HG03045 (cell line): ENCODE measurements at regions not wholly inside any gene's neighbourhood (a gene's known extent, or its start where the extent isn't known, plus 50 kb on each side); places are given as distances from the start of the nearest gene placed in this dataset.
"Not testable (repeated sequence)": the region's sequence is repeated elsewhere in the genome, so short reads cannot be mapped to it uniquely, and the experiment has no call there.

ENCODE experiments used
- ATAC-seq: cut with Tn5 transposase; IDR thresholded peaks from one replicate; pipeline ENCODE4 v1.9.1; 2021; ENCODE audit warnings: mild to moderate bottlenecking, moderate library complexity; ENCODE audit not compliant: unreplicated experiment

DNA sequence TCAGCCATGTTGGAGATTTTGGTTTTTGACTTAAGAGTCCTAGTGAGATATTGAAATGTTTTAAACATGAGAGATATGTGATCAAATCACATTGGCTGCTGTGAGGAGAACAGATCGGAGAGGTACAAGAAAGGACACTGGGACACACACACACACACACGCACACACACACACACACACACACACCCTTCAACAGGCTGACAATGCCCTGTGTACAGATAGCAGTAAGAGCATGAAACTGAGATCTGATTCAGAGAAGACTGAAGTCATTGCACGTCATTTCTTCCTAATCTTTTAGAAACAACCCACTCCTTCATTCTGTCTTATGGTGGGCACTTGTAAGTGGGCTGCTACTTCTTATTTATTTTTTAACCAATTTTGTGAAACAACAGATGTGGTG is 200.5 kb upstream of the E2F8 start:
- no peak for ATAC-seq

DNA sequence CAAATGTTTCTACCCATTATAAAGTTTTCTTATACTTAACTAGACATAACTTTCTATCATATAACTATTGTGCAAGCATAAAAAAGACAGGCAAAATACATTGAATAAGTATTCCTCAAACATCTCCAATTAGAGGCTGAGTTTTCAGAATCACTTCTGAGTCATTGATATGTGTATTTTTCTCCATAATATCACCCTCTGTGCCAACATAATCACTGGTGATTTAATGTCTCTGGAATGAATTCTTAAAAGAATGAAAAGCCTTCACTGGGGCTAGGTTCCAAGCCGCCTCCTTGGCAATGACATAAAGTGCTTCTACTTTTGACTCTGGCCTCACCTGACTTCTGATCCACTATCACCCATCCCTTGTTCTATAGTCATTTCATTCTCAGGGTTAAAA is 197.0 kb upstream of the E2F8 start:
- ATAC-seq: no peak

DNA sequence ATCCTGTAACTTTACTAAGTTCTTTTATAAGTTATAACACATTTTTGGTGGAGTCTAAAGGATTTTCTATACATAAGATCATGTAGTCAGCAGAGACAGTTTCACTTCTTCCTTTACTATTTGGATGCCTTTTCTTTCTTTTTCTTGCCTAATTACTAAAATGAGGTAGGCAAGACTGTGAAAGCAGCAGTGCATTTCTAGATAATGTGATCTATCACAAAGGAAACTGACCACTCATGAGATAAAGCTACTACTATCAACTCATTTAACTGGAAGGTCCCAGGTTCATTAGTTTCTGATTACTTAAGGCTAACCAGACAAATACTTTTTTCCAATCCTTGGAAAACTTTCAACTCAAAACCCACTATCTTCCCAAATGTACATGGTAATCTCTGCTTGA is 196.2 kb upstream of the E2F8 start:
- ATAC-seq: no peak

DNA sequence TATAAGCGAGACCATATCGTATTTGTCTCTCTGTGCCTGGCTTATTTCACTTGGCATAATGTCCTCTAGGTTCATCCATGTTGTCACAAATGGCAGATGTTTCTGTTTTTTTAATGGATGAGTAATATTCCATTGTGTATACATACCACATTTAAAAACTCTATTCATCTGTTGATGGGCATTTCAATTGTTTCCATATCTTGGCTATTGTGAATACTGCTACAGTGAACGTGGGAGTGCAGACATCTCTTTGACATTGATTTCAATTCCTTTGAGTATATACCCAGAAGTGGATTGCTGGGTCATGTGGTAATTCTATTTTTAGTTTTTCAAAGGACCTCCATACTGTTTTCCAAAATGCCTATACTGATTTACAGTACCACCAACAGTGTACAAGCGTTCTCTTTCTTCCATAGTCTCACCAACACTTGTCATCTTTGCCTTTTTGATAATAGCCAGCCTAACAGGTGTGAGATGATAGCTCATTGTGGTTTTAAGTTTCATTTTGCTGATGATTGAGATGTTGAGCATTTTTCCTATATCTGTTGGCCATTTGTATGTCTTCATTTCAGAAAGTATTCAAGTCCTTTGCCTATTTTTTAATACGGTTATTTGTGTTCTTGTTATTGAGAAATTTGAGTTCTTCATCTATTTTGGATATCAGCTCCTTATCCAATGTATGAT is 194.7 kb upstream of the E2F8 start:
- ATAC-seq: no peak

DNA sequence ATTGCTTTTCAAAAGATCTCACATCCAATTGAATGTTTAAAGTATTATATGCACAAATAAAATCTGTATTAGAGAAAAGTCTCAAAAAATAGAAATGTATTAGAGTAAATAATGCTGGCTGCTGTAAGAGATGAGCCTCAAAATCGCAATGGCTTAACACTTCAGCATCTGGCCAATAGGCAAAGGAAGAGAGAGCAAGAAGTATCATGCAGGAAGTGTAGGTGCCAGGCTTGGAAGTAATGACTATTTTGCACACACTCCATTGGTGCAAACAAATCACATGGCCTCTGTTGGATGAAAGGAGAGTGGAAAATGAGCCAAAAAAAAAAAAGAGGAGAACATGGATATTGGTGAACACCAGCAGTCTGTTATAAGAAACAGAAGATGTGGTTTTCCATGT is 193.0 kb upstream of the E2F8 start:
- ATAC-seq: no peak

DNA sequence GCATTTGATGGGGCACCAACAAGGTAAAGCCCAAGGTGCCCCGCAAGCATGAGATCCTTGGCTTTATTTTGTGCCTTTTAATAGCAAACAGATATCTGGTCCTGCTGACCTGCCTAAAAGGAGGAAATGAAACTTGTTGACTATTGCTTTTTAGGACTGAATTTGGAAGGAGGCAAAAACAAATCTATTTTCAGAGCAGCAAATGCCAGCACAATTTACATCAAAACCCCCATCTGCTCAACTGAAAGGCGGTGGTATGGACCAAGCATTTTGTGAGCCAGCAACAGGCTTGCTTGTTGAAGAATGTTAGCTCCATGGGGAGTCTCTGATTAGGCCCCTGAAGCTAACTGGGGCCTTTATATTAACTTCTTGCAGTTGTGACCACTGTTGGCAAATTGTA is 192.6 kb upstream of the E2F8 start:
- ATAC-seq: peak; percentile 59

DNA sequence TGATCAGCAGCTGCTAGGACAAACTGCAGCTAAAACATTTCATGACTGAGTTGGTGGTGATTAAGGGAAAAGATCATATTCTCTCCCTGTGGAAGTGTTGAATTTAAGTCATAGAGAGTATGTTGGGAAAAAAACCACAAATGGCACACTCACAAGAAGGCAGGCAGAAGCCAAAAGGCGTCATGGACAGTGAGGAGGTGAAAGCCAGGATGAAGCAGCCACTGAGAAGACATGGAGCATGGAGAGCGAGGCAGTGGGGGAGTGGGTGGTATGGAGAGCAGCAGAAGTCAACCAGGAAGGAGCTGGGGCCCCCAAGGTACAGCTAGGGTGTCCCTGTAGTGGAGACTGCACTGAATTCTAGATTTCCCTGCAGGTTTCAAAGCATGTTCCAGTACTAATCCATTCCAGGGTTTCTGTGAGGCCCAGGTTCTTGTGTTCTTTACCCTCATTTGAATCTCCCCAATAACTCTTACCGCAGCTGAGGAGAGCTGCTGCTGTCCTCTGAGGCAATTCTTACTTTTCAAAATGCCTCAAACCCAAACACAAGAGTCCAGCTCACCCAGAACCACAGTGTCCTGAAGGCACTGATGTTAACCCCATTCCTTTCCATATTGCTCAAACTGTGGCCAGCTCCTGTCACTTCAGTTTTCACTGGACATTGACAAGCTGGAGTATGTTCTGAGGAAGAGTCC is 191.8 kb upstream of the E2F8 start:
- ATAC-seq: peak; percentile 72

DNA sequence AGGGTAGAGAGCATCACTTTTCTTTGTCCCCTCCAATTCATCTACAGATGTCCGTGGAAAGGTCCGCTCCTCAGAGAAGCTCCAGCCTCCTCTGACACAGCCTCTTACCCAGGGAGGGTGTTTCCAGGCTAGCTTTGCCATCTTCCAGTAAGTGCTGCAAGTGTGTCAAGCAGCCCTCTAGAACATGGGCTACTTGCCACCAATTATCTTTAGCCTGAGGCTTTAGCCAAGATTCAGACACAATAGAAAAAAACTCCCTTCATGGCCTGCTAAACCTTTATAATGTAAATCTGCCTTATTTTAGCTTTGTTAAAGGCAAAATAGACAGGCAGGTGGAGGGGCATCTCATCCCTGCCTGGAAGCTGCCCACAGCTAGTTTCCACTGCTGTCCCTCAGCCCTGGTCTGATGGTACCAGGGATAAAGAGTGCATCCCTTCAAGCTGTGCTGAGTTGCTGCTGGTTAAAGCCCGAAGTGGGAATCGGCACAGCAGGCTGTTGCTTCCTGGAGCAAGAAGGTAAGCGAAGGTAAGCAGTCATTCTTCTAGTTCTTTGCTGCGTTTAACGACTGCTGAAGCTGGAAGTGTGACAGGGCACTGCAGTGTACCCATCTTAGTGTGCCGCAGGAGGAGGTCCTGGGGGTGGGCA is 190.1 kb upstream of the E2F8 start:
- ATAC-seq: no peak

DNA sequence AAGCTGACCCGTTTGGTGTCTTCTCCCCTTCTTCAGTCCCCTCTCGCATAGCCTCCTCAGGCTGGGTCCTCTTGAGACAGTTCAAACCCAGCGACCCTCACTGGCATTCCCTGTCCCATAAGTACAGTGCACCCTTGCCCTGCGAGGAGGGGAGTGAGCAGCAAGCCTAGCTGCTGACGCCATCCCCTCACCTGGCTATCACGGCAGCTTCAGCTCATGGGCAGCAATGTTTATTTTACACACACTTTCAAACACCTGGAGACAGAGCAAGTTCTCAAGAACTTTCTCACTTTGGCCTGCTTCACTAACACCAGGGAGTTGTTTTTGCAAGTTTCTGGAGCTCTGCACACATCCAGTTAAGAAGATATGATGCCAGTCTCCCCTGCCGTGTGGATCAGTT is 189.6 kb upstream of the E2F8 start:
- no peak for ATAC-seq

DNA sequence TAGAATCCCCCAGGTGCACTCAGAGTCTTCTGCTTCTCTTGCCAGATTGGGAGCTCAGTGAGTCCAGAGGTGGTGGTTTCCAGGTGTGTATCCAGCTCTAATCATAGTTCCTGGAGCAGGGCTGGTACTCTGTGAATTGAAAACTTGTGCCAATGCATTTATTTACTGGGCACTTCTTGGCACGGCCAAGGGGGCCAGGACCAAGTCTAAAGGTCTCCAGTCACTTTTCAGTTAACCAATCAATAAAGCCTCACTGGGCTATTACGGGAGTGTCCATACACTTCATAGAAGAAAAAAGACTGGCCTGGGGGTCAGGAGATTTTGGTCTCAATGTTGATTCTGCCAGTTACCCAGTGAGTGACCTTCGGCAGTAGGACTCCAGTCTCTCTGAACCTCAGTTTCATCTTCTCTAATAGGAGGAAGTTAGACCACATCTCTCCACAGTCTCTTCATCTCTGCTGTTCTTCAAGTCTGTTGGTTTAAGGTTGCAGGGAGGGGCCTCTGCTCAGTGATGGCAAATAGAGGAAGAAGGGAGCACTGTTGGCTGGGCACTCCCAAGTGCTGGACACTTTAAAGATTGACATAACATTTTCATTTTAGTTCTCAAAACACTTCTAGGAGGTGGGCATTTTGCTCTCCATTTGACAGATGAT is 188.5 kb upstream of the E2F8 start:
- no peak for ATAC-seq

DNA sequence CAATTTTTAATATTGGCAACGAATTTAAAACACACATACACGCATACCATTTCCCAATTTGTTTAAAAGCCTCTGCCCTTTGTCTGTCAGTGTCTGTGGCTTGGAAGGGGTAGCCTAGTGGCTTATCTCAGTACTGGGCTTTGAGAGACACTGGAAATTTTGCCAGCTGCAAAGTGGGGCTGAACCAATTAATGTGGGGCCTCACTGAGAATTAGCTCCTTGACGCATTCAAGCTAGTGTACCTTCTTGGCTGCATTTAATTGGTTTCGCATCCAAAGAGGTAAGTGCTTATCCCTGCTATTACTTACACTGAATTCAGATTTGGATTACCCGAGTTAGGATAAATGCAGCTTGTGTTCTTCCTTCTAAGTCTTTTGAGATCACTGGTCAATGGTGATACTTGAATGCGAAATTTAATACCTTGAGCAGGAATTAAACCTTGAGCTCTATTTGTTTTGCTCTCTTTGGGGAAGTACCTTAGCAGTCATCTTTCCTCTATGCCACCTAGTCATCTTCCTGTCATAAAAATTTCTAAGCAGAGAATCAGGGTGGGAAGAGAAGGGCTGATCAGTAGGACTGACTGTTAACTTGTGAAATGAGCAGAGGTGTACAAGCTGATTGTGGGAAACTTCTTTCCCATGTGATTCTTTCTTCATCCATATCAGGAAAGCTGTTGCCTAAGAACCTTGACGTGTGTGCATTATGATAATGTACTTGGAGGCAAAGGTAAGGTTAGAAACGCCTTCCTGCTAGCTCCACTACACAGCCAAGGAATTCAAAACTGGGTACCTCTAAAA is 187.7 kb upstream of the E2F8 start:
- ATAC-seq: no peak

DNA sequence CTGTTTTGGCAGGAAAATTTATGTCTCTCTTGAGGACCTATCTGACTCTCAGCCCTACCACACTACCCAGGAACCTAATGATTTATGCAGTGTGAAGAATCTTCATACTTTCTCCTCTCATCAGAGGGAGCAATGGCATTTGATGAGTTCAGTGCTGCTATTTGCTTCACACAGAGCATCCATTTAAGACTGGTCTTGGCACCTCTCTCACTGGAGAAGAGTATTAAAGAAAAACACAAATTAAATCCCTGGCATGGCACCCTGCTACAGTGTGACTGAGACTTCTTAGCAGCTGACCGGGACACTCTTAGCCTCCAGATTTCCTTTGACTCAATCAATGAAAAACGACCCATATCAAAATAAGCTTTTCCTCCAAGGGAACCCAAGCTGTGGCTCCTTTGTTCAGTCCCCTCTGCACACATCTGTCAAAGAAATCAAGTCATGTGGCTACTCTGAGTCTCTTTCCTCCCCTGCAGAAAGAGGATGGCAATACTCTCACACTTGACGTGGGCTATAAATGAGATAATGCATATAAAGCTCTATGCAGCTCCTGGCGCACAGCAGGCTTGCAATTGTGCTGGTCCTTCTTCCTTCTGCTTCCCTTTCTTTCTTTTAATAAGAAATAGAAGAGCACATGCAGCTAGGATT is 186.1 kb upstream of the E2F8 start:
- no peak for ATAC-seq

DNA sequence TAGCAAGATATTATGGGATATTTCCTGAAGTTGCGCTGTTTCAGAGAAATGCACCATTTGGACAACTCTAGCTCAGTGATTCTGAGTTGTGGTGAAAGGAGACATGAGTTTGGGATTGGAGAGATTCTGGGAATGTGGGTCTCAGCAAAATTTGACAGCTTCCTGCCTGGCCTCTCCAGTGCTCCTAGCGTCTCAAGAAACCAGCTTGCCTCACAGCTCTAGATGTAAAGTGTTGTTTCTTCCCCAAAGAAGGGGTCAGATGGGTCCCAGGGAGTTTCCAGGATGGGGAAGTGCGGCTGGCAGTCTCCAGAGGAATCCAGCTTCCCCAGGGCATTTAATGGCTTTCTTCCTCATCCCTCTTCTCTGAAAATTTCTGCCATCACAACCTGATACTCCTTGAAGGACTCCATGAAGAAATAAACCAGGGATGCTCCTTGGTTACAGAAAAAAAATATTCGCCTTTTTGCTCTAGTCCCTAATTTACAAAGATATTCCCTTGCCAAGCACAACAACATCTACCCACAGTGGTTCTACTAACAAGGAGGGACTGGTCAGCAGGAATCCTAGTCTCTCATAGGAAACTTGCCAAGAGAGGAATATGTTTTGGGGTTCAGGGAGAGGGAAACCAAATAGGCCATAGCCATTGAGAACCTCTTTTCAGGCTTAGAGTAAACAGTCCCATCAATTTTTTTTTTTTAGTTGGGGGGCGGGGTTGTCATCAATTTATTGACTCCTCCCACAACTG is 185.4 kb upstream of the E2F8 start:
- ATAC-seq: no peak

DNA sequence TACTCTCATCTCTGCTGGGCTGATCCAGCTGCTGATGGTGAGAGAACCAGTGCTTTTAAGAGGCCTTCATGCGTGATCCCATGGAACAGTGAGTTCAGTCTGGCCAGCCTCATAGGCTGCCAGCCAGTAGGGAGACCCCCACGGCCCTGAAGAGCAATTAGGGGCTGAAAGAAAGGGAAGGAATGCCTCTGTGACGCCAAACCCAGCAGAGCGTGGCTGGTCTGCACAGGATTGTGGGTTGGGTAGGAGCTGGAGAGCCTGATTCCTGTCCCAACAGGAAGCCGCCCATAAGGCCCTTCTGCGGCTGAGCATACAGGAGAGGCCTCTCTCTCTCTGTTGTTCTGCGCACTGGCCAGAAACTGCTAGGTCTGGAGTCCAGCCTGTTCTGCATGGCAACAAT is 181.5 kb upstream of the E2F8 start:
- ATAC-seq: no peak

DNA sequence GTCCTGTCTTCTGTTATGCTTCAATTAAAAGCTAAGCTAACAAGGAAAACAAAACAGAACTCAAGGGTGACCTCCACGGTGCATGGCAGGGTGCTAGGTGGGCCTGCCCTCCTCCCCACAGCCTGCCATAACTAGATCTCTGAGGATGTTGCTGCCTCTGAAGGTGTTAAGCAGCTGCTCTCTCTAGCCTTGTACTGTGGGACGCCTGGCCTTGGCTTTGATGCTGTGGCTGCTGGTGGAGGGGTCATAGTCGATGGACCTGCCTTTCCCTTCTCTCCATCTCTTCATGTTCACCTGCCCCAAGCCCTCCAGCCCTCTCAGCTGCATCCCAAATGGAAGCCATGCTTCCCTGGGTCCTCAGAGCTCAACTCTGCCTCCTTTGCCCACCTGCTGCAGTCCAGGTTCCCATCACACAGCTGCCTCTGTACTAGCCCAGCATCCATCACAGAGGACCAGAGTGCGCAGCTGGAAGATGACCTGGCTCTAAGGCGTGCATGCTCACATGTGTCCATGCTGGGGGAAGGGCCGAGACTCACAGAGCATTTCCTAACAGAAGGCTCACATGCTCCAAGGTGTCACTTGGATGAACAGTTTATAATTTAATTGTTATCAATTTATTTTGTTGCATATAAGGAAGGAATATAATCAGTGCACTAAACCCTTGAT is 180.3 kb upstream of the E2F8 start:
- no peak for ATAC-seq

DNA sequence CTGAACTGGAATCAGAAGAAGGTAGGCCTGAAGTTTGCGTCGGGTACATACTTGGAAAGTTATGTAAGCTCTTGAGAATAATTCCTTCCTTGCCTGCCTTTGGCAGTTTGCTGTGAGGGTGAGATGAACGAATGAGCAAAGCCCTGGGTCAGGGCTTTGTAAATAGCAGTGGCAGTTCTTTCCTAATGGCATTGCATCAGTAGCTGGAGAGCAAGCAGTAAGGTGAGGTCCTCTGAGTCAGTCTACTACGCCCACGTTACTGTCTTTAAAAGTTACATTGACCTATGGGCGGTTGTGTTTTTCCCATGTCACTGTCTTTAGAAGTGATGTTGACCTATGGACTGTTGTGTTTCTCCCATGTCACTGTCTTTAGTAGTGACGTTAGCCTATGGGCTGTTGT is 179.1 kb upstream of the E2F8 start:
- no peak for ATAC-seq

DNA sequence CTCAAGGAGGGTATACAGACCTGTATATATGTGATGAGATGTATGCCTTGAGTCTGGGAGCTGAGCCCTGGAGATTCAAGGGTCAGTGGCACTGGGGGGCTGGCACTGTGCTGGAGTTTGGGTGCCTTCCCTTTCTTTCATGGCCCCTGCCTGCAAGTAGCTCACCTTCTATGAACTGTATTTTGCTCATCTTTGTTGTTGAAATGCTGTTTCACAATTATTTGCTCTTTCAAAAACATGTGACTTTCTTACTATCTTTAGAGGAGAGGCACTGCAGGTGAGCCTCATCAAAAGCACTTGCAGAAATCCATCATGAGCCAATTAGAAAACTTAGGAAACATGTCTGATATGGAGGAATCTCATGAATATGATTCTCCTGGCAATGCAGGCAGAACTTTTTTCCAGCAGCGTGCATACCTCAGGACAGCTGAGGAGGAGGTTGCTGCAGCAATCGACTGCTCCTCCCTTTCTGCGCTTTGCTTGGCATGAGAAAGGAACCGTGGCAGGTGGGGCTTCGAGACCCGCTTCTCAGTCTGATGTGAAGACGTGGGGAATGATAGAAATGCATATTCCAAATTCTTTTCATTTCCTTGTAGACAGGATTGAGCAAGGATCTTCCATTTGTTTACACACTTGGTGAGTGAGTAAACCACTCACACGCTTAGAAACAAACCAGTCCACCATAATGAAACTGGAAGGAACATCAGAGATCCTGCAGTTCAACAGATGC is 178.4 kb upstream of the E2F8 start:
- ATAC-seq: no peak

DNA sequence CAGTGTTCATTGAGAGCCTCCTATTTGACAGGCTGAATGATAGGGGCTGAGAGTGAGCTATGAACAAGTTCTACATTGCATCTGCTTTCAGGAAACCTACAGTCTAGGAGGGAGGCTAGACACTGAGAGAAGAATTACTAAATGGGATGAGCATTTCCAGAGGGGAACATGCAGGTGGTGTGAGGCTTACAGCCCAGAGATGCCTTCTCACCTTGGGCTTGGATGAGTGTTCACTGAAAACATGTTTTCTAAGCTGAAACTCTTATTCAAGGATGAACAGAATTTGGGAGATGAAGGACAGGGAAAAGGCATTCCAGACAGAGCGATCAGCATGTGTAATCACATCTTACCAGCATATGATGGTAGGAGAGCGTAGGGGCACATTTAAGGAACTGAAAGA is 177.5 kb upstream of the E2F8 start:
- no peak for ATAC-seq

DNA sequence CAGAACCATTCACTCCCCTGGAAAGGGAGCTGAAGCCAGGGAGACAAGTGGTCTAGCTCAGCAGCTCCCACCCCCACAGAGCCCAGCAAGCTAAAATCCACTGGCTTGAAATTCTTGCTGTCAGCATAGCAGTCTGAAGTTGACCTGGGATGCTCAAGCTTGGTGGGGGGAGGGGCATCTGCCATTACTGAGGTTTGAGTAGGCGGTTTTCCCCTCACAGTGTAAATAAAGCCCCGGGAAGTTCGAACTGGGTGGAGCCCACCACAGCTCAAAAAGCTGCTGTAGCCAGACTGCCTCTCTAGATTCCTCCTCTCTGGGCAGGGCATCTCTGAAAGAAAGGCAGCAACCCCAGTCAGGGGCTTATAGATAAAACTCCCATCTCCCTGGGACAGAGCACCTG is 171.3 kb upstream of the E2F8 start:
- not testable (repeated sequence) for ATAC-seq
